HL-60 (cell line): ENCODE measurements at regions not wholly inside any gene's neighbourhood (a gene's known extent, or its start where the extent isn't known, plus 50 kb on each side); places are given as distances from the start of the nearest gene placed in this dataset.

Experiments
- DNase-seq, 2 experiments: peaks; one replicate each; pipeline ENCODE4 v3.0.0-alpha.2; 2010 to 2020; ENCODE audit warnings: low read depth in 1 of 2, low spot score in 1 of 2
- H3K27ac ChIP-seq: fragments of 250-450 bp; sonication (Bioruptor Pico); replicated peaks from 2 replicates; pipeline ENCODE4 v1.5.1; 2020; ENCODE audit warnings: mild to moderate bottlenecking, moderate library complexity
- H3K27me3 ChIP-seq: fragments of 250-450 bp; sonication (Bioruptor Pico); 2 replicates; pipeline ENCODE4 v1.5.1; 2021; ENCODE audit warnings: mild to moderate bottlenecking, moderate library complexity; ENCODE audit not compliant: insufficient read depth, poor library complexity, severe bottlenecking
- H3K4me3 ChIP-seq: replicated peaks from 2 replicates; pipeline ENCODE4 v1.5.1; 2011; ENCODE audit warnings: mild to moderate bottlenecking, control low read depth, low read length; ENCODE audit not compliant: insufficient read depth
- GABPA ChIP-seq: IDR thresholded peaks from 2 replicates; pipeline ENCODE4 v1.6.1; 2012; ENCODE audit warnings: low read depth
- POLR2AphosphoS5 ChIP-seq: IDR thresholded peaks from 2 replicates; pipeline ENCODE4 v1.6.1; 2012; ENCODE audit warnings: low read depth
- SPI1 ChIP-seq: IDR thresholded peaks from 2 replicates; pipeline ENCODE4 v1.6.1; 2012; ENCODE audit warnings: low read depth, mild to moderate bottlenecking, borderline replicate concordance
- TF ChIP-seq, protein P1 (sequence below): IDR thresholded peaks from 2 replicates; pipeline ENCODE4 v1.6.1; 2012; ENCODE audit warnings: low read depth; ENCODE audit not compliant: insufficient replicate concordance
- TF ChIP-seq, protein P2 (sequence below): IDR thresholded peaks from one replicate; pipeline ENCODE4 v1.5.1; 2011; ENCODE audit warnings: low read length, control low read depth, inconsistent platforms; ENCODE audit not compliant: insufficient read depth

DNA sequence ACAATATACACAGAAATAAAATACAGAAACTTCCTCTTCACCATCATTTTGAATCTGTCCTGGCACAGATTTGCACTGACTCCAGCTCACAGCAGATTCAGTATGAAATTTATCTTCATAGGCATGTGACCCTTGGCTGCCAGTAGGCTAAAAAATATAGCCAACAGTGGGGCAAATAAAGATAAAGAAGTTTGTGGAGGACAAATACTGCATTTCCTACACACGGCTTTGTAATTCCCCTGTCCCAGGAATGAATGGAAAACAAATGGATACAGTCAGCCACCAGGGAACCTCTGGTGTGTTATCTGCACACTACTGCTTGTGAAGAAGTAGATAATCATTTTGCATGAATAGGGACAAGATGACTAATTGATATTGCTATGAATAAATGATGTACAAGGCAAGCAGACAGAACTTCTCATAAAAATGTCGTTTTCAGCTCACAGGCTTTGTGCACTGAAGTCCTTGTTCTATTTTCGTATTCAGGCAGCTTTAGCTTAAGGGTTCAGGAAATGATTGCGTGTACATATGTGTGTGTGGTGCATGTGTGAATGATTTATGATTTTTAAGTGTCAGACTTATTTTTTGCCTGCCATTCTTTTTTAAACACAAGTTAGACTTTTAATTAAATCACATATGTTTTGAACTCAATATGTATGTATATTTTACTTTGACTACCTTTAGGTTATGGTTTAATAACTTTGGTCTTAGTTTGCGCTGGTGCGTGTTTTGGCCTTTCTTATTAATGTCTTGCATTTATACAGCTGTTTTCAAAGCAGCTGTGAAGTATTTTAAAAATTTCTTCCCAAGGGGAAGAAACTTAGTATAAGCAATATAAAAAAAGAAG is 543.8 kb upstream of the JAG1 start:
- no peak for DNase-seq
- Histone ChIP-seq H3K4me3 (no peak overlapping the region), H3K27ac (no peak overlapping the region), H3K27me3 (no peaks in the 10 kb centered on the region)
- TF ChIP-seq, protein P1, sequence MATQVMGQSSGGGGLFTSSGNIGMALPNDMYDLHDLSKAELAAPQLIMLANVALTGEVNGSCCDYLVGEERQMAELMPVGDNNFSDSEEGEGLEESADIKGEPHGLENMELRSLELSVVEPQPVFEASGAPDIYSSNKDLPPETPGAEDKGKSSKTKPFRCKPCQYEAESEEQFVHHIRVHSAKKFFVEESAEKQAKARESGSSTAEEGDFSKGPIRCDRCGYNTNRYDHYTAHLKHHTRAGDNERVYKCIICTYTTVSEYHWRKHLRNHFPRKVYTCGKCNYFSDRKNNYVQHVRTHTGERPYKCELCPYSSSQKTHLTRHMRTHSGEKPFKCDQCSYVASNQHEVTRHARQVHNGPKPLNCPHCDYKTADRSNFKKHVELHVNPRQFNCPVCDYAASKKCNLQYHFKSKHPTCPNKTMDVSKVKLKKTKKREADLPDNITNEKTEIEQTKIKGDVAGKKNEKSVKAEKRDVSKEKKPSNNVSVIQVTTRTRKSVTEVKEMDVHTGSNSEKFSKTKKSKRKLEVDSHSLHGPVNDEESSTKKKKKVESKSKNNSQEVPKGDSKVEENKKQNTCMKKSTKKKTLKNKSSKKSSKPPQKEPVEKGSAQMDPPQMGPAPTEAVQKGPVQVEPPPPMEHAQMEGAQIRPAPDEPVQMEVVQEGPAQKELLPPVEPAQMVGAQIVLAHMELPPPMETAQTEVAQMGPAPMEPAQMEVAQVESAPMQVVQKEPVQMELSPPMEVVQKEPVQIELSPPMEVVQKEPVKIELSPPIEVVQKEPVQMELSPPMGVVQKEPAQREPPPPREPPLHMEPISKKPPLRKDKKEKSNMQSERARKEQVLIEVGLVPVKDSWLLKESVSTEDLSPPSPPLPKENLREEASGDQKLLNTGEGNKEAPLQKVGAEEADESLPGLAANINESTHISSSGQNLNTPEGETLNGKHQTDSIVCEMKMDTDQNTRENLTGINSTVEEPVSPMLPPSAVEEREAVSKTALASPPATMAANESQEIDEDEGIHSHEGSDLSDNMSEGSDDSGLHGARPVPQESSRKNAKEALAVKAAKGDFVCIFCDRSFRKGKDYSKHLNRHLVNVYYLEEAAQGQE, result no peak

DNA sequence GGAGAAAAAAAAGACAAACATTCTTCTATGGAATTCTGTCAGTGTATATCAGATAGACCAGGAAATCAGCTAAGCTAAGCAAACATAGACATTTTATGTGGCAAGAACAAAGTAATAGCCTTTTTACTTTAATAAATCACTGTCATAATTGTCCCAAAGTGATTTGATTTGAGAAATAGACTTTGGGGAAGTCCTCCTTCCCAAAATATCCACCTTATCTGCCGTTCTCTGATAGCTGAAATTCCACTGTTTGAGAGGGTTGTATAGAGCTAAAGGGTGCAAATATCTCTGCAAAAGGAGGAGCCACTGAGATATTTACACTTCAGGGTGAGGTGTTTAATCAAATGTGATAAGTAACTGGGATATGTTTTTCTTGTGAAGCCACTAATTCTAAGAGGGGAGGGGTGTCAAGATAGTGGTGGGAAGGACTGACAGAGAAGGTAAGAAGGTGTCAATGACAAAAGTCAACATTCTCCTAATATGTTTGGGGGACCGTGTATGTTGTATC is 544.4 kb upstream of the JAG1 start:
- Histone ChIP-seq H3K4me3 (no peak overlapping the region), H3K27me3 (no peaks in the 10 kb centered on the region), H3K27ac (no peak overlapping the region)
- DNase-seq, result no peak
- TF ChIP-seq, protein P1, result no peak
- TF ChIP-seq, protein P2, sequence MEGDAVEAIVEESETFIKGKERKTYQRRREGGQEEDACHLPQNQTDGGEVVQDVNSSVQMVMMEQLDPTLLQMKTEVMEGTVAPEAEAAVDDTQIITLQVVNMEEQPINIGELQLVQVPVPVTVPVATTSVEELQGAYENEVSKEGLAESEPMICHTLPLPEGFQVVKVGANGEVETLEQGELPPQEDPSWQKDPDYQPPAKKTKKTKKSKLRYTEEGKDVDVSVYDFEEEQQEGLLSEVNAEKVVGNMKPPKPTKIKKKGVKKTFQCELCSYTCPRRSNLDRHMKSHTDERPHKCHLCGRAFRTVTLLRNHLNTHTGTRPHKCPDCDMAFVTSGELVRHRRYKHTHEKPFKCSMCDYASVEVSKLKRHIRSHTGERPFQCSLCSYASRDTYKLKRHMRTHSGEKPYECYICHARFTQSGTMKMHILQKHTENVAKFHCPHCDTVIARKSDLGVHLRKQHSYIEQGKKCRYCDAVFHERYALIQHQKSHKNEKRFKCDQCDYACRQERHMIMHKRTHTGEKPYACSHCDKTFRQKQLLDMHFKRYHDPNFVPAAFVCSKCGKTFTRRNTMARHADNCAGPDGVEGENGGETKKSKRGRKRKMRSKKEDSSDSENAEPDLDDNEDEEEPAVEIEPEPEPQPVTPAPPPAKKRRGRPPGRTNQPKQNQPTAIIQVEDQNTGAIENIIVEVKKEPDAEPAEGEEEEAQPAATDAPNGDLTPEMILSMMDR, result no peak
- no peak for TF ChIP-seq GABPA
- no peak for TF ChIP-seq SPI1
- no peak for TF ChIP-seq POLR2AphosphoS5

DNA sequence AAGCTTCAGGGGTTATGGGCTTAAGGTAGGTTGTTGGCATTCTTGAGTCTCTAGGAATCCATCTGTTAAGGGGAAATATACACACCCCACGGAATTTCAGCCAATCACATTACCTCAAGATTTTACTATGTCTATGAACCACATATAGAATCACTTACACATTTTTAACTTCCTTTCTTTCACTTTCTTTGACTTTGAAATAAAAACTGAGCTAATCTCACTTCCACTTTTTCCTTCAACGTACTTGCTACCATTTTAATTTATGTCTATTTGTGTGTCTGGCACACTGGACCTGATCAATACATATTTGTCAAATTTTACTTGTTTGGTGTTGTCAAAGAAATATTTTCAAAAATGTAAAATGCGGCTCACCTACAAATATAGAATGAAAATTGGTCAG is 545.4 kb upstream of the JAG1 start:
- Histone ChIP-seq H3K4me3 (no peak overlapping the region), H3K27ac (no peak overlapping the region), H3K27me3 (no peaks in the 10 kb centered on the region)
- DNase-seq, result no peak
- TF ChIP-seq POLR2AphosphoS5, result no peak
- TF ChIP-seq SPI1, result no peak
- TF ChIP-seq, protein P1, result no peak
- TF ChIP-seq, protein P2, result no peak
- TF ChIP-seq GABPA, result no peak
